Panc1 (cell line): ENCODE measurements at regions not wholly inside any gene's neighbourhood (a gene's known extent, or its start where the extent isn't known, plus 50 kb on each side); places are given as distances from the start of the nearest gene placed in this dataset.
A peak's percentile ranks its signal among the peaks of the same experiment; 100 is the strongest.

Source experiments
- ATAC-seq: fragments of 200-7000 bp; cut with Tn5 transposase; 2 replicates; pipeline ENCODE4 v1.9.1; 2020; ENCODE audit warnings: mild to moderate bottlenecking, moderate library complexity
- BruUV-seq: library from RNA; stranded (reverse); fragments of 400-500 nt; replicated peaks from 2 replicates; lab custom pipeline; 2021; lab: Mats Ljungman, UMichigan
- CTCF ChIA-PET: fragments of 300-600 bp; sonication (Branson Sonifier 250); formaldehyde crosslinking; loops from one replicate; lab custom pipeline; 2022; ENCODE audit warnings: antibody characterized with exemption; lab: Charles Lee
- POLR2A ChIA-PET: fragments of 300-600 bp; sonication (Branson Sonifier 250); formaldehyde crosslinking; loops from one replicate; lab custom pipeline; 2022; ENCODE audit warnings: antibody characterized with exemption; lab: Charles Lee
- DNase-seq: peaks from one replicate; pipeline ENCODE4 v3.0.0-alpha.2; 2010; ENCODE audit warnings: low read depth, low spot score
- H3K27ac ChIP-seq: 2 replicates; pipeline ENCODE4 v1.5.1; 2011; ENCODE audit warnings: mild to moderate bottlenecking, low read length, inconsistent platforms
- H3K27me3 ChIP-seq: fragments of 200-500 bp; sonication (Bioruptor generic); 2 replicates; pipeline ENCODE4 v1.6.0; 2014; ENCODE audit warnings: low read length, inconsistent platforms; ENCODE audit not compliant: control insufficient read depth, insufficient read depth
- H3K36me3 ChIP-seq: fragments of 200-500 bp; sonication (Bioruptor generic); 2 replicates; pipeline ENCODE4 v1.5.1; 2014; ENCODE audit warnings: inconsistent platforms, mild to moderate bottlenecking, low read length, moderate library complexity; ENCODE audit not compliant: control insufficient read depth, insufficient read depth
- H3K4me1 ChIP-seq: 2 replicates; pipeline ENCODE4 v1.5.1; 2011; ENCODE audit warnings: inconsistent platforms, mild to moderate bottlenecking, low read length, moderate library complexity; ENCODE audit not compliant: control insufficient read depth, insufficient read depth
- H3K4me3 ChIP-seq, 2 experiments: 2 replicates each; pipeline ENCODE4 v1.5.1; 2011 to 2012; ENCODE audit warnings: low read depth in 2 of 2, low read length in 2 of 2, mild to moderate bottlenecking in 2 of 2, inconsistent platforms in 1 of 2, moderate library complexity in 1 of 2
- H3K9me3 ChIP-seq: fragments of 200-500 bp; sonication (Bioruptor generic); 2 replicates; pipeline ENCODE4 v1.5.1; 2014; ENCODE audit warnings: low read depth, mild to moderate bottlenecking, inconsistent platforms, low read length, moderate library complexity; ENCODE audit not compliant: control insufficient read depth, insufficient read depth
- POLR2AphosphoS5 ChIP-seq: IDR thresholded peaks from 2 replicates; pipeline ENCODE4 v1.6.1; 2012; ENCODE audit warnings: mild to moderate bottlenecking, low read depth, low read length, moderate library complexity
- SIN3A ChIP-seq: IDR thresholded peaks from 2 replicates; pipeline ENCODE4 v1.6.1; 2012; ENCODE audit warnings: low read depth, mild to moderate bottlenecking, low read length, moderate library complexity, borderline replicate concordance; ENCODE audit not compliant: insufficient read depth
- TCF7L2 ChIP-seq: IDR thresholded peaks from 2 replicates; pipeline ENCODE4 v1.6.1; 2011; ENCODE audit warnings: mild to moderate bottlenecking, low read depth, low read length, inconsistent platforms
- in situ Hi-C: cut with HindIII; loops from 2 replicates; pipeline ENCODE4 v1.10.0; 2016; ENCODE audit warnings: low sequenced_read_pairs, low pct_unique_long_range_greater_than_20kb
- intact Hi-C: fragments of 100-400 bp; cut with micrococcal nuclease; formaldehyde crosslinking; loops from one replicate; pipeline ENCODE4 v1.10.0; 2022; ENCODE audit not compliant: unreplicated experiment
- TF ChIP-seq, protein P1 (sequence below): fragments of 450-650 bp; IDR thresholded peaks from 2 replicates; pipeline ENCODE4 v1.5.1; 2017; ENCODE audit warnings: mild to moderate bottlenecking
- TF ChIP-seq, protein P2 (sequence below), 2 experiments: IDR thresholded peaks; 2 replicates each; pipeline ENCODE4 v1.6.1; 2011 to 2012; ENCODE audit warnings: low read depth in 2 of 2, control low read depth in 1 of 2, low read length in 1 of 2, mild to moderate bottlenecking in 1 of 2, moderate library complexity in 1 of 2; ENCODE audit not compliant: insufficient read depth in 1 of 2

DNA sequence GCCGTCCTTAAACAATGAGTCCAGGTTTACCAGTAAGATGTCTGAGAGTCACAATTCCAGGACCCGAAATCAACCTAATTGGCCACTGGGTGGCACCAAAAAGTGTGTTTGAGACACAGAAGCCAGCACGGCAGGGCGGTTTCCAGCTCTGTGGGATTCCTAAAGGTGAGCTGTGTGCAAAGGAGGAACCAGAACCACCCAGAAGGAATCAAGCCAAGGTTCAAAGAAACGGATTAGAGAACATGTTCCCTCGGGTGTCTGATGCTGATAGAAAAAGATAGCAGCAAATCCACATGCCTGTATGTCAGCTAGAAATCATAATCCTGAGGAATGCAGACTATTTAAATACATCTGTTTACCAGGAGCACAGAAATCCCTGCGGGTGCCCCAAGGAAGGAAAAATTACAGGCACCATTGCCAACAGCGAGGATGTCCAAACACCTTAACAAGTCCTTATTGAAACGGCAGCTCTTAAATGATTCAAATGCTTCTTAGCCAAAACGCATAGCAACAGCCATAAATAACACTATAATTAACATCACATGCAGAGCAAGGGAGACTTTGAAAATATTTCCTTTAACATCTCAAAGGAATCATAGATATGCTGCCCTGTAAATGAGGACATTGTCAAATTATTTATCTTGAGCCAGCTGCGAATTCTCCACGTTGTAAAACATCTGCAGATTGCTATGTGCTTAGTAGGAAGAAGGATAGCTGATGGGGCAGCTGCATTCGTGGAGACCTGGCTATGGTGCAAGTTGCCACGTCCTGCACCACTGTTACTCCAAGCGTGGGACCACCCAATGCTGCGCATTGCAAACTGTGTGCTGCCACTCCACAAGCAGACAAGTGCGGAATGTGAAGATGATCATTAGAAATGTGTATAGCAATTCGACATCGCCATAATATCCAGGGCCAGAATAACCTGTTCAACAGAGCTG, 318.7 kb upstream of the NCKAP5 start:
- BruUV-seq, result no TSS peak
- H3K36me3 ChIP-seq, result no peaks in the 10 kb centered on the region
- in situ Hi-C loops, result no loop called here
- ATAC-seq (peak; percentile 93), DNase-seq (peak; percentile 20)
- no peaks in the 10 kb centered on the region for H3K4me1 ChIP-seq
- intact Hi-C loops, result loop anchor here (2.0 to 10.0 kb wide), 3 partner anchors 232 to 528 kb away; no protein-coding TSS in a partner anchor
- H3K27ac ChIP-seq, result no peak overlapping the region
- TF ChIP-seq TCF7L2 (no peak), POLR2AphosphoS5 (no peak)
- TF ChIP-seq, protein P1, sequence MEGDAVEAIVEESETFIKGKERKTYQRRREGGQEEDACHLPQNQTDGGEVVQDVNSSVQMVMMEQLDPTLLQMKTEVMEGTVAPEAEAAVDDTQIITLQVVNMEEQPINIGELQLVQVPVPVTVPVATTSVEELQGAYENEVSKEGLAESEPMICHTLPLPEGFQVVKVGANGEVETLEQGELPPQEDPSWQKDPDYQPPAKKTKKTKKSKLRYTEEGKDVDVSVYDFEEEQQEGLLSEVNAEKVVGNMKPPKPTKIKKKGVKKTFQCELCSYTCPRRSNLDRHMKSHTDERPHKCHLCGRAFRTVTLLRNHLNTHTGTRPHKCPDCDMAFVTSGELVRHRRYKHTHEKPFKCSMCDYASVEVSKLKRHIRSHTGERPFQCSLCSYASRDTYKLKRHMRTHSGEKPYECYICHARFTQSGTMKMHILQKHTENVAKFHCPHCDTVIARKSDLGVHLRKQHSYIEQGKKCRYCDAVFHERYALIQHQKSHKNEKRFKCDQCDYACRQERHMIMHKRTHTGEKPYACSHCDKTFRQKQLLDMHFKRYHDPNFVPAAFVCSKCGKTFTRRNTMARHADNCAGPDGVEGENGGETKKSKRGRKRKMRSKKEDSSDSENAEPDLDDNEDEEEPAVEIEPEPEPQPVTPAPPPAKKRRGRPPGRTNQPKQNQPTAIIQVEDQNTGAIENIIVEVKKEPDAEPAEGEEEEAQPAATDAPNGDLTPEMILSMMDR, result peak; percentile 79
- TF ChIP-seq, protein P2, sequence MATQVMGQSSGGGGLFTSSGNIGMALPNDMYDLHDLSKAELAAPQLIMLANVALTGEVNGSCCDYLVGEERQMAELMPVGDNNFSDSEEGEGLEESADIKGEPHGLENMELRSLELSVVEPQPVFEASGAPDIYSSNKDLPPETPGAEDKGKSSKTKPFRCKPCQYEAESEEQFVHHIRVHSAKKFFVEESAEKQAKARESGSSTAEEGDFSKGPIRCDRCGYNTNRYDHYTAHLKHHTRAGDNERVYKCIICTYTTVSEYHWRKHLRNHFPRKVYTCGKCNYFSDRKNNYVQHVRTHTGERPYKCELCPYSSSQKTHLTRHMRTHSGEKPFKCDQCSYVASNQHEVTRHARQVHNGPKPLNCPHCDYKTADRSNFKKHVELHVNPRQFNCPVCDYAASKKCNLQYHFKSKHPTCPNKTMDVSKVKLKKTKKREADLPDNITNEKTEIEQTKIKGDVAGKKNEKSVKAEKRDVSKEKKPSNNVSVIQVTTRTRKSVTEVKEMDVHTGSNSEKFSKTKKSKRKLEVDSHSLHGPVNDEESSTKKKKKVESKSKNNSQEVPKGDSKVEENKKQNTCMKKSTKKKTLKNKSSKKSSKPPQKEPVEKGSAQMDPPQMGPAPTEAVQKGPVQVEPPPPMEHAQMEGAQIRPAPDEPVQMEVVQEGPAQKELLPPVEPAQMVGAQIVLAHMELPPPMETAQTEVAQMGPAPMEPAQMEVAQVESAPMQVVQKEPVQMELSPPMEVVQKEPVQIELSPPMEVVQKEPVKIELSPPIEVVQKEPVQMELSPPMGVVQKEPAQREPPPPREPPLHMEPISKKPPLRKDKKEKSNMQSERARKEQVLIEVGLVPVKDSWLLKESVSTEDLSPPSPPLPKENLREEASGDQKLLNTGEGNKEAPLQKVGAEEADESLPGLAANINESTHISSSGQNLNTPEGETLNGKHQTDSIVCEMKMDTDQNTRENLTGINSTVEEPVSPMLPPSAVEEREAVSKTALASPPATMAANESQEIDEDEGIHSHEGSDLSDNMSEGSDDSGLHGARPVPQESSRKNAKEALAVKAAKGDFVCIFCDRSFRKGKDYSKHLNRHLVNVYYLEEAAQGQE (IDR thresholded peaks at IDR 0.05; ENCODE audit: insufficient read depth in 1 of 2, low read depth in 2 of 2, low read length in 1 of 2), result no peak
- no peaks in the 10 kb centered on the region for H3K9me3 ChIP-seq
- H3K4me3 ChIP-seq, result no peak overlapping the region
- H3K27me3 ChIP-seq, result no peaks in the 10 kb centered on the region; the same call in 1 of the 2 replicates
- POLR2A ChIA-PET, result interaction anchor here (0.7 kb wide), 1 partner anchor 8 kb away, joined by 3 read pairs; no protein-coding TSS in a partner anchor
- CTCF ChIA-PET, result interaction anchor here (1.0 to 1.2 kb wide), 2 partner anchors 525 to 564 kb away, joined by 3 to 4 read pairs; no protein-coding TSS in a partner anchor

DNA sequence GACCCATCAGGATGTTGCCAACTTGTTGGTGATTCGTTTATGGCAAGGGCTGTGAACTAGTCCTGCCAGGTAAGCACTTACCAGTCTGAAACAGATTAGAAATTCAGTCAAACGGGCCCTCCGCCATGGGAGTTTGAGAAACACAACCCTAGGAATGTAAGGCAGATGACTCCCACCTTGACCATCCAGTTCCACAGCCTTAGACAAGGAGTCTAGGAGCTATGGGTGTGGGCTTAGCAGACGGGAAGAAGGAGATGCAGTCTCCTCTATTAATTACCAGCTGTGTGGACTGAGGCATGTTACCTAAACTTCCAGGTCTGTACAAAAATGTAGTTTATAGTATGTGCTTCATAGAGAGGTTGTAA, 319.4 kb upstream of the NCKAP5 start:
- Histone ChIP-seq H3K4me3 (no peak overlapping the region), H3K4me1 (no peaks in the 10 kb centered on the region), H3K9me3 (no peaks in the 10 kb centered on the region), H3K27me3 (no peaks in the 10 kb centered on the region; the same call in 1 of the 2 replicates), H3K27ac (no peak overlapping the region), H3K36me3 (no peaks in the 10 kb centered on the region)
- POLR2A ChIA-PET, result no interaction called here
- intact Hi-C loops, result loop anchor here (2.0 to 10.0 kb wide), 3 partner anchors 231 to 527 kb away; no protein-coding TSS in a partner anchor
- DNase-seq (no peak), ATAC-seq (no peak)
- TF ChIP-seq SIN3A (no peak), POLR2AphosphoS5 (no peak), TCF7L2 (no peak)
- TF ChIP-seq, protein P2 (IDR thresholded peaks at IDR 0.05; ENCODE audit: insufficient read depth in 1 of 2, low read depth in 2 of 2, low read length in 1 of 2), result no peak
- TF ChIP-seq, protein P1, result no peak
- BruUV-seq, result no TSS peak
- in situ Hi-C loops, result no loop called here
- CTCF ChIA-PET, result interaction anchor here (1.2 kb wide), 1 partner anchor 524 kb away, joined by 4 read pairs; no protein-coding TSS in a partner anchor
